H9 (cell line): ENCODE measurements at regions not wholly inside any gene's neighbourhood (a gene's known extent, or its start where the extent isn't known, plus 50 kb on each side); places are given as distances from the start of the nearest gene placed in this dataset.

ENCODE experiments used
- DNase-seq: peaks from one replicate; pipeline ENCODE4 v3.0.0-alpha.2; 2017
- H2AFZ ChIP-seq: one replicate; pipeline ENCODE4 v1.6.1; 2013; ENCODE audit warnings: mild to moderate bottlenecking, low read length, control low read depth, moderate library complexity
- H2AK5ac ChIP-seq: 2 replicates; pipeline ENCODE4 v1.6.1; 2013; ENCODE audit warnings: low read length, control low read depth, mixed read lengths; ENCODE audit not compliant: insufficient read length
- H2BK120ac ChIP-seq: one replicate; pipeline ENCODE4 v1.6.1; 2013; ENCODE audit warnings: low read depth, mild to moderate bottlenecking, low read length, control low read depth, inconsistent platforms; ENCODE audit not compliant: poor library complexity, severe bottlenecking
- H2BK12ac ChIP-seq: 2 replicates; pipeline ENCODE4 v1.6.1; 2013; ENCODE audit warnings: low read length, control low read depth, mixed read lengths, low read depth; ENCODE audit not compliant: insufficient read length
- H2BK15ac ChIP-seq: 2 replicates; pipeline ENCODE4 v1.6.1; 2013; ENCODE audit warnings: low read depth, low read length, control low read depth
- H2BK20ac ChIP-seq: one replicate; pipeline ENCODE4 v1.6.1; 2013; ENCODE audit warnings: low read depth, mild to moderate bottlenecking, low read length, control low read depth, inconsistent platforms; ENCODE audit not compliant: poor library complexity, severe bottlenecking
- H2BK5ac ChIP-seq: 2 replicates; pipeline ENCODE4 v1.6.1; 2013; ENCODE audit warnings: low read length, control low read depth, mixed read lengths; ENCODE audit not compliant: insufficient read length
- H3K14ac ChIP-seq: 2 replicates; pipeline ENCODE4 v1.6.1; 2013; ENCODE audit warnings: low read length, control low read depth; ENCODE audit not compliant: insufficient read depth
- H3K18ac ChIP-seq: 2 replicates; pipeline ENCODE4 v1.6.1; 2013; ENCODE audit warnings: low read depth, mild to moderate bottlenecking, mixed read lengths, low read length, control low read depth; ENCODE audit not compliant: insufficient read length
- H3K23ac ChIP-seq: 2 replicates; pipeline ENCODE4 v1.6.1; 2013; ENCODE audit warnings: low read length, control low read depth, mixed read lengths, low read depth; ENCODE audit not compliant: insufficient read length
- H3K23me2 ChIP-seq: 2 replicates; pipeline ENCODE4 v1.6.1; 2013; ENCODE audit warnings: low read depth, mild to moderate bottlenecking, mixed read lengths, low read length, control low read depth; ENCODE audit not compliant: insufficient read length, poor library complexity, severe bottlenecking
- H3K27ac ChIP-seq: 2 replicates; pipeline ENCODE4 v1.5.1; 2013; ENCODE audit warnings: low read length, control low read depth, mixed read lengths, low read depth; ENCODE audit not compliant: insufficient read length
- H3K27me3 ChIP-seq: 2 replicates; pipeline ENCODE4 v1.6.1; 2013; ENCODE audit warnings: low read length, control low read depth, inconsistent platforms; ENCODE audit not compliant: insufficient read depth
- H3K4ac ChIP-seq: 2 replicates; pipeline ENCODE4 v1.6.1; 2013; ENCODE audit warnings: low read depth, mild to moderate bottlenecking, control low read depth, inconsistent platforms, low read length, moderate library complexity
- H3K4me1 ChIP-seq: 2 replicates; pipeline ENCODE4 v1.6.1; 2013; ENCODE audit warnings: low read length, control low read depth, inconsistent platforms; ENCODE audit not compliant: insufficient read depth
- H3K4me2 ChIP-seq: 2 replicates; pipeline ENCODE4 v1.6.1; 2013; ENCODE audit warnings: low read length, control low read depth, mixed read lengths; ENCODE audit not compliant: insufficient read length, insufficient read depth
- H3K56ac ChIP-seq: 2 replicates; pipeline ENCODE4 v1.6.1; 2013; ENCODE audit warnings: low read depth, mild to moderate bottlenecking, mixed read lengths, low read length, control low read depth; ENCODE audit not compliant: insufficient read length
- H3K79me1 ChIP-seq: 2 replicates; pipeline ENCODE4 v1.6.1; 2013; ENCODE audit warnings: low read depth, mild to moderate bottlenecking, moderate library complexity, low read length, control low read depth, inconsistent platforms; ENCODE audit not compliant: insufficient read depth, poor library complexity, severe bottlenecking
- H3K79me2 ChIP-seq: 2 replicates; pipeline ENCODE4 v1.6.1; 2013; ENCODE audit warnings: low read length, control low read depth, inconsistent platforms; ENCODE audit not compliant: insufficient read depth
- H3K9ac ChIP-seq: 2 replicates; pipeline ENCODE4 v1.6.1; 2013; ENCODE audit warnings: low read length, control low read depth, mixed read lengths; ENCODE audit not compliant: insufficient read length; ENCODE audit errors: extremely low read depth
- H3K9me3 ChIP-seq: one replicate; pipeline ENCODE4 v1.6.1; 2013; ENCODE audit warnings: low read depth, low read length, inconsistent platforms; ENCODE audit not compliant: control insufficient read depth
- H3T11ph ChIP-seq: one replicate; pipeline ENCODE4 v1.6.1; 2013; ENCODE audit warnings: mild to moderate bottlenecking, low read length, control low read depth, inconsistent platforms
- H4K20me1 ChIP-seq: one replicate; pipeline ENCODE4 v1.6.1; 2013; ENCODE audit not compliant: control insufficient read depth, insufficient read length, insufficient read depth
- H4K5ac ChIP-seq: 2 replicates; pipeline ENCODE4 v1.6.1; 2013; ENCODE audit warnings: low read depth, mild to moderate bottlenecking, mixed read lengths, low read length, control low read depth; ENCODE audit not compliant: insufficient read length
- H4K8ac ChIP-seq: replicated peaks from 2 replicates; pipeline ENCODE4 v1.6.1; 2013; ENCODE audit warnings: low read length, control low read depth, mixed read lengths, low read depth; ENCODE audit not compliant: insufficient read length
- H4K91ac ChIP-seq: 2 replicates; pipeline ENCODE4 v1.6.1; 2013; ENCODE audit warnings: low read depth, mild to moderate bottlenecking, moderate library complexity, mixed read lengths, low read length, control low read depth; ENCODE audit not compliant: insufficient read length
- H3K27ac Mint-ChIP-seq, 3 experiments: 2 replicates in 2 of 3; 3 replicates in 1 of 3; pipeline ENCODE4 v1.8.0; 2020 to 2021; ENCODE audit warnings: mixed read lengths in 3 of 3, mild to moderate bottlenecking in 1 of 3, moderate library complexity in 1 of 3
- H3K27me3 Mint-ChIP-seq: 2 replicates; pipeline ENCODE4 v1.8.0; 2021; ENCODE audit warnings: low read depth, mild to moderate bottlenecking, moderate library complexity, mixed read lengths
- H3K36me3 Mint-ChIP-seq, 3 experiments: 2 replicates in 2 of 3; 3 replicates in 1 of 3; pipeline ENCODE4 v1.8.0; 2020 to 2021; ENCODE audit warnings: low read depth in 3 of 3, mixed read lengths in 3 of 3; ENCODE audit not compliant: insufficient read depth in 1 of 3
- H3K4me1 Mint-ChIP-seq, 2 experiments: 2 replicates each; pipeline ENCODE4 v1.8.0; 2020; ENCODE audit warnings: mixed read lengths in 2 of 2
- H3K4me3 Mint-ChIP-seq, 2 experiments: 2 replicates in 1 of 2; 3 replicates in 1 of 2; pipeline ENCODE4 v1.8.0; 2020 to 2021; ENCODE audit warnings: mild to moderate bottlenecking in 2 of 2, mixed read lengths in 2 of 2, moderate library complexity in 1 of 2
- H3K9me3 Mint-ChIP-seq, 2 experiments: 2 replicates in 1 of 2; 3 replicates in 1 of 2; pipeline ENCODE4 v1.8.0; 2020; ENCODE audit warnings: mild to moderate bottlenecking in 2 of 2, mixed read lengths in 2 of 2, moderate library complexity in 1 of 2
- WGBS: extraction: QIAGEN DNeasy Blood & Tissue Kit; methylation state at CpG from one replicate; pipeline ENCODE4 v1.1.7; 2013; ENCODE audit warnings: missing lambda C conversion rate, low lambda C conversion rate, mixed read lengths; ENCODE audit not compliant: insufficient read length; ENCODE audit errors: extremely low coverage; 5-methylcytosine and 5-hydroxymethylcytosine counted together
- TF ChIP-seq, protein P1 (sequence below): fragments of 200-600 bp; sonication (generic); conservative IDR thresholded peaks from 3 replicates; pipeline ENCODE4 v1.8.0; 2021; ENCODE audit warnings: antibody characterized with exemption, mild to moderate bottlenecking

GRCh38 chr12:93185369-93185741, 192.4 kb upstream of the NUDT4 start:
- Histone ChIP-seq H3K23ac (no peak overlapping the region), H2AK5ac (no peak overlapping the region), H3K23me2 (no peaks in the 10 kb centered on the region), H3K18ac (no peak overlapping the region), H3K14ac (no peak overlapping the region), H4K91ac (no peak overlapping the region), H2AFZ (no peak overlapping the region), H3K56ac (no peak overlapping the region), H2BK15ac (no peak overlapping the region), H2BK12ac (no peak overlapping the region), H3K79me2 (no peaks in the 10 kb centered on the region), H3K27ac (no peak overlapping the region), H2BK5ac (no peak overlapping the region), H3K27me3 (no peaks in the 10 kb centered on the region), H3K4me2 (no peak overlapping the region), H3K79me1 (no peaks in the 10 kb centered on the region), H3K4ac (no peak overlapping the region), H2BK120ac (no peak overlapping the region), H4K20me1 (no peaks in the 10 kb centered on the region), H3K4me1 (no peaks in the 10 kb centered on the region), H2BK20ac (no peak overlapping the region), H3K9me3 (no peaks in the 10 kb centered on the region), H4K8ac (no peak overlapping the region), H3K9ac (no peak overlapping the region), H3T11ph (no peak overlapping the region), H4K5ac (no peak overlapping the region)
- no CpG with 5 or more reads among the region's 2 CpGs for WGBS
- DNase-seq = no peak
- H3K9me3 Mint-ChIP-seq = no peaks in the 10 kb centered on the region; a peak in 1 of 5 replicates
- H3K27ac Mint-ChIP-seq = no peak overlapping the region
- TF ChIP-seq, protein P1, sequence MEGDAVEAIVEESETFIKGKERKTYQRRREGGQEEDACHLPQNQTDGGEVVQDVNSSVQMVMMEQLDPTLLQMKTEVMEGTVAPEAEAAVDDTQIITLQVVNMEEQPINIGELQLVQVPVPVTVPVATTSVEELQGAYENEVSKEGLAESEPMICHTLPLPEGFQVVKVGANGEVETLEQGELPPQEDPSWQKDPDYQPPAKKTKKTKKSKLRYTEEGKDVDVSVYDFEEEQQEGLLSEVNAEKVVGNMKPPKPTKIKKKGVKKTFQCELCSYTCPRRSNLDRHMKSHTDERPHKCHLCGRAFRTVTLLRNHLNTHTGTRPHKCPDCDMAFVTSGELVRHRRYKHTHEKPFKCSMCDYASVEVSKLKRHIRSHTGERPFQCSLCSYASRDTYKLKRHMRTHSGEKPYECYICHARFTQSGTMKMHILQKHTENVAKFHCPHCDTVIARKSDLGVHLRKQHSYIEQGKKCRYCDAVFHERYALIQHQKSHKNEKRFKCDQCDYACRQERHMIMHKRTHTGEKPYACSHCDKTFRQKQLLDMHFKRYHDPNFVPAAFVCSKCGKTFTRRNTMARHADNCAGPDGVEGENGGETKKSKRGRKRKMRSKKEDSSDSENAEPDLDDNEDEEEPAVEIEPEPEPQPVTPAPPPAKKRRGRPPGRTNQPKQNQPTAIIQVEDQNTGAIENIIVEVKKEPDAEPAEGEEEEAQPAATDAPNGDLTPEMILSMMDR = no peak
- no peaks in the 10 kb centered on the region for H3K36me3 Mint-ChIP-seq
- H3K4me1 Mint-ChIP-seq = no peaks in the 10 kb centered on the region
- no peaks in the 10 kb centered on the region for H3K27me3 Mint-ChIP-seq
- H3K4me3 Mint-ChIP-seq = no peak overlapping the region
